GM12878 (cell line): ENCODE measurements at regions not wholly inside any gene's neighbourhood (a gene's known extent, or its start where the extent isn't known, plus 50 kb on each side); places are given as distances from the start of the nearest gene placed in this dataset.

Experiments used
- BCL11A ChIP-seq: IDR thresholded peaks from 2 replicates; pipeline ENCODE4 v1.6.1; 2011; ENCODE audit warnings: low read depth, low read length
- CTCF ChIP-seq, 3 experiments: IDR thresholded peaks in 2 of 3; conservative IDR thresholded peaks in 1 of 3; 2 replicates each; pipeline ENCODE4 v1.5.1; 2011; ENCODE audit warnings: low read depth in 3 of 3, low read length in 3 of 3, mild to moderate bottlenecking in 3 of 3, control low read depth in 2 of 3, moderate library complexity in 2 of 3, inconsistent platforms in 1 of 3, mixed read lengths in 1 of 3; ENCODE audit not compliant: control insufficient read depth in 2 of 3, insufficient read depth in 1 of 3; ENCODE audit errors: extremely low read depth in 1 of 3
- KDM1A ChIP-seq: fragments of 200-600 bp; sonication (generic); IDR thresholded peaks from 2 replicates; pipeline ENCODE4 v1.6.1; 2016; ENCODE audit warnings: borderline replicate concordance
- SP1 ChIP-seq: IDR thresholded peaks from one replicate; pipeline ENCODE4 v1.6.1; 2011; ENCODE audit warnings: low read depth, low read length
- ZNF24 ChIP-seq: fragments of 450-650 bp; IDR thresholded peaks from 2 replicates; pipeline ENCODE4 v1.6.1; 2017; ENCODE audit warnings: antibody characterized with exemption, mild to moderate bottlenecking

GRCh38 chr12:114506651-114507050, 100.7 kb upstream of the TBX5 start:
- TF ChIP-seq ZNF24, result no peak
- no peak for TF ChIP-seq CTCF (IDR thresholded peaks at IDR 0.05 in 2 of 3, conservative IDR thresholded peaks at IDR 0.05 in 1 of 3; ENCODE audit: control insufficient read depth in 2 of 3, extremely low read depth in 1 of 3, insufficient read depth in 1 of 3, low read depth in 3 of 3, low read length in 3 of 3)
- no peak for TF ChIP-seq KDM1A
- no peak for TF ChIP-seq BCL11A
- no peak for TF ChIP-seq SP1
